Tibial artery (tissue), 4 donors: ENCODE measurements at regions not wholly inside any gene's neighbourhood (a gene's known extent, or its start where the extent isn't known, plus 50 kb on each side); places are given as distances from the start of the nearest gene placed in this dataset.

Experiments
- DNase-seq, 2 donors: peaks; one replicate each; pipeline ENCODE4 v3.0.0-alpha.2; 2019
- H3K27ac ChIP-seq, 2 donors: fragments of 200-600 bp; sonication (generic) in 1 of 2; 1 replicate in 1 of 2; 2 replicates in 1 of 2; pipeline ENCODE4 v1.5.1; 2018 to 2019; ENCODE audit warnings: mild to moderate bottlenecking in 1 of 2
- H3K27me3 ChIP-seq, 2 donors: fragments of 200-600 bp; sonication (generic) in 1 of 2; one replicate each; pipeline versions ENCODE4 v1.5.1 to v1.6.0; 2016 to 2019
- H3K36me3 ChIP-seq, 3 donors: fragments of 200-600 bp; sonication (generic) in 2 of 3; one replicate each; pipeline ENCODE4 v1.5.1; 2016 to 2019; ENCODE audit warnings: mild to moderate bottlenecking in 2 of 3
- H3K4me1 ChIP-seq, 4 donors: fragments of 200-600 bp; sonication (generic) in 2 of 4; 1 replicate in 3 of 4; 2 replicates in 1 of 4; pipeline ENCODE4 v1.5.1; 2016 to 2019
- H3K4me3 ChIP-seq, 2 donors: fragments of 200-600 bp; sonication (generic) in 1 of 2; 1 replicate in 1 of 2; 2 replicates in 1 of 2; pipeline ENCODE4 v1.5.1; 2018 to 2019; ENCODE audit warnings: mild to moderate bottlenecking in 2 of 2
- H3K9me3 ChIP-seq, 3 donors: fragments of 200-600 bp; sonication (generic) in 1 of 3; one replicate each; pipeline ENCODE4 v1.5.1; 2016 to 2019
- CTCF ChIP-seq, 2 experiments: fragments of 200-600 bp in 1 of 2; fragments of 450-650 bp in 1 of 2; IDR thresholded peaks; one replicate each; pipeline ENCODE4 v1.5.1; 2017 to 2019; ENCODE audit warnings: antibody characterized with exemption in 2 of 2, mild to moderate bottlenecking in 1 of 2, moderate library complexity in 1 of 2
- intact Hi-C: fragments of 100-400 bp; cut with DNase I; formaldehyde crosslinking; loops from one replicate; pipeline ENCODE4 v1.15.0; 2023; ENCODE audit warnings: low total_unique reads

GRCh38 chr2:216758256-216759155 is 63.2 kb upstream of the IGFBP5 start:
- Histone ChIP-seq H3K4me1 (peaks cover 0 to 8% (median 0%) of the 10 kb centered on the region in 4 donors), H3K27me3 (no peaks in the 10 kb centered on the region), H3K27ac (no peak overlapping the region), H3K4me3 (no peak overlapping the region), H3K9me3 (no peaks in the 10 kb centered on the region), H3K36me3 (no peaks in the 10 kb centered on the region)
- intact Hi-C loops, result no loop called here
- no peak for DNase-seq
- TF ChIP-seq CTCF (IDR thresholded peaks at IDR 0.05), result no peak

DNA sequence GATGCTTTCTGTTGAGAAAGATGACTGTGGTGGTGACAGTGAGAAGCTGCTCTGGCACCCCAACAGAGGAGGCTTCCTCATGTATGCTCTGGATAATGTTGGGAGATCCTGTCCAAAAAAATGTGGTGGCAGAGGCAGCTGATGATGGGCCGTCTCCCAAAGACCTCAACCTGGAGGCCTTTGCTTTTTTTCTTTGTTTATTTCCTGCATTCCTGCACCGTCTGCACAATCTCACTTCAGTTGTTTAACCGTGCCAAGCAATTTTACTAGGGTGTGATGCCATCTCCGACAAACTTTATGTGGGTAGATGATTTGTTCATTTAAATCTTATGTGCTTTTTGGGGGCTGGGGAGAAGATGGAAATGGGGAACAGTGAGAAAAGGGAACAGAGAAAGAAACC is 62.2 kb upstream of the IGFBP5 start:
- intact Hi-C loops, result no loop called here
- H3K36me3 ChIP-seq, result no peaks in the 10 kb centered on the region
- no peak overlapping the region for H3K4me3 ChIP-seq
- no peak overlapping the region for H3K27ac ChIP-seq
- peaks cover 0 to 8% (median 0%) of the 10 kb centered on the region in 4 donors for H3K4me1 ChIP-seq
- TF ChIP-seq CTCF (IDR thresholded peaks at IDR 0.05), result no peak
- DNase-seq, result no peak
- H3K27me3 ChIP-seq, result no peaks in the 10 kb centered on the region
- no peaks in the 10 kb centered on the region for H3K9me3 ChIP-seq

GRCh38 chr2:216756435-216756834 is 61.1 kb upstream of the IGFBP5 start:
- Histone ChIP-seq H3K27me3 (no peaks in the 10 kb centered on the region), H3K27ac (no peak overlapping the region), H3K4me1 (peaks cover 0 to 7% (median 0%) of the 10 kb centered on the region in 4 donors), H3K4me3 (no peak overlapping the region), H3K36me3 (no peaks in the 10 kb centered on the region), H3K9me3 (no peaks in the 10 kb centered on the region)
- DNase-seq, result no peak
- intact Hi-C loops, result no loop called here
- no peak for TF ChIP-seq CTCF (IDR thresholded peaks at IDR 0.05)

DNA sequence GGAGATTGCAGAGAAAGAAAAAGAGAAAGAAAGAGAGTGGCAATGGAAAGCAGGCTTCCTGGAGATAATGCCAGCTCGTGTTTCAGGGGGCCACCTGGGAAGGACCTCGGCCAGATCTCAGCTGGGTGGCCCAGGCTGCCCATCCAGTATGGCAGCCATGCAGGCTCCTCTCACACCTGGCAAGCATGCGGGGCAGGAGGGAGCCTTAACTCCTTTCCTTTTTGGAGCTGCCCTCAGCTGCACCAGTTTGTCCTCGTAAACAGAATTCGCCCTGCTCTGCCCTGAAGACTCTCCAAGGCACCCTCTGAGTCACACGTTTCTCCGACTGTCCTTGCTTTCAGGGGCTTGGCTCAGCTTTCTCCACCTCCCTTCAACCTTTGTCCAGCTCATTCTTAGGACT is 59.5 kb upstream of the IGFBP5 start:
- no peaks in the 10 kb centered on the region for H3K27me3 ChIP-seq
- peaks cover 0 to 6% (median 0%) of the 10 kb centered on the region in 4 donors for H3K4me1 ChIP-seq
- no peaks in the 10 kb centered on the region for H3K9me3 ChIP-seq
- DNase-seq, result no peak
- H3K27ac ChIP-seq, result no peak overlapping the region
- intact Hi-C loops, result no loop called here
- no peak overlapping the region for H3K4me3 ChIP-seq
- no peak for TF ChIP-seq CTCF (IDR thresholded peaks at IDR 0.05)
- H3K36me3 ChIP-seq, result no peaks in the 10 kb centered on the region

DNA sequence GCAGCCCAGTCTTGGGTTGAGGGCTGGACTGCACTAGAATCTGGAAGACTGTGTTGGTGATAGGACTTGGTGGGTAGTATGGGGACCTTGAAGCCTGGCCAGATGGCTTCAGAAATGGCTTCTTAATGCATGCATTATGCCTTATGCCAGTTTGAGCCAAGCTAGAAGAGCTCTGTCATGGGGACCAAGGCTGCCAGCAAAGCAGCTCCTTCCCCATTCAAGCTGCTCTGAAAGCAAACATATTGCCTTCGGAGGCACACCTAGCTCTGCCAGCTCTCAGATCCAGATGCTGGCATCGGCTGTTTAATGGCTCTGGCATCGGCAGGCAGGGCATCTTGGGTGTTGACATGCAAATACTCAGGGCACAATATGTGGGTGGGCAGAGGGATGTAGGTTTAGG is 59.0 kb upstream of the IGFBP5 start:
- no peaks in the 10 kb centered on the region for H3K9me3 ChIP-seq
- no peak for TF ChIP-seq CTCF (IDR thresholded peaks at IDR 0.05)
- H3K4me1 ChIP-seq, result peaks cover 0 to 6% (median 0%) of the 10 kb centered on the region in 4 donors
- no peaks in the 10 kb centered on the region for H3K27me3 ChIP-seq
- no peak overlapping the region for H3K27ac ChIP-seq
- intact Hi-C loops, result no loop called here
- DNase-seq, result no peak
- no peaks in the 10 kb centered on the region for H3K36me3 ChIP-seq
- no peak overlapping the region for H3K4me3 ChIP-seq
